WI38 (cell line): ENCODE measurements at regions not wholly inside any gene's neighbourhood (a gene's known extent, or its start where the extent isn't known, plus 50 kb on each side); places are given as distances from the start of the nearest gene placed in this dataset.

Experiments used
- H3K4me3 ChIP-seq: 2 replicates; pipeline ENCODE4 v1.5.1; 2011; ENCODE audit warnings: low read depth, mild to moderate bottlenecking, control low read depth, low read length
- TF ChIP-seq, protein P1 (sequence below): IDR thresholded peaks from 2 replicates; pipeline ENCODE4 v1.5.1; 2012; ENCODE audit warnings: low read depth, mild to moderate bottlenecking, control low read depth, low read length

DNA sequence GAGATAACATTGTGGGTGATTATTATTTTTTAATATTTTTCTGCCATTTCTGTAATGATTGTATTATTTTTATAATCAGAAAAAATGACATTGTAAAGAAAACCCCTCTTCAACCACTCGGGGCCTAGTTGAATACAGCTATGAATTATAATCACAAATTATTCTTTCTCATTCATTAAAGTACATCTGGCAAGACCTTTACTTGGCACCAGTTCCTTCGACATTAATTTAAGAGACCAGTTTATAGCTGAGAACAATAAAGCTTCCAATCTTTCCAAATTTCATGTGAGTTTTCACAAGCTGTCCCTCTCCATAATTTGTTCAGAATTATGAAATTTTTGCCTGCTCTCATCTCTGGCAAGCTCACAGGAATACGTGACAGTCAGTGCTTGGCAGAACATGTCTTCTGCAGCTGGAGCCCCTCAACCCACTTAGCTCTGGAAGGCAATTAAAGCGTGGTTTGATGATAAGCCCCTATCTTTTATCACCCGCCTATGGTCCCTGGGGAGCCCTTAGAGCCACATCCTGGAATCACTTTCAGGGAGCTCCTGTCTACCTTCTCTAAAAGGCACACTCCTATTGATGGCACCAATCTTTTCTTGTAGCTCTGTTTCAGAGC is 201.8 kb upstream of the PRNP start:
- no peak overlapping the region for H3K4me3 ChIP-seq
- TF ChIP-seq, protein P1, sequence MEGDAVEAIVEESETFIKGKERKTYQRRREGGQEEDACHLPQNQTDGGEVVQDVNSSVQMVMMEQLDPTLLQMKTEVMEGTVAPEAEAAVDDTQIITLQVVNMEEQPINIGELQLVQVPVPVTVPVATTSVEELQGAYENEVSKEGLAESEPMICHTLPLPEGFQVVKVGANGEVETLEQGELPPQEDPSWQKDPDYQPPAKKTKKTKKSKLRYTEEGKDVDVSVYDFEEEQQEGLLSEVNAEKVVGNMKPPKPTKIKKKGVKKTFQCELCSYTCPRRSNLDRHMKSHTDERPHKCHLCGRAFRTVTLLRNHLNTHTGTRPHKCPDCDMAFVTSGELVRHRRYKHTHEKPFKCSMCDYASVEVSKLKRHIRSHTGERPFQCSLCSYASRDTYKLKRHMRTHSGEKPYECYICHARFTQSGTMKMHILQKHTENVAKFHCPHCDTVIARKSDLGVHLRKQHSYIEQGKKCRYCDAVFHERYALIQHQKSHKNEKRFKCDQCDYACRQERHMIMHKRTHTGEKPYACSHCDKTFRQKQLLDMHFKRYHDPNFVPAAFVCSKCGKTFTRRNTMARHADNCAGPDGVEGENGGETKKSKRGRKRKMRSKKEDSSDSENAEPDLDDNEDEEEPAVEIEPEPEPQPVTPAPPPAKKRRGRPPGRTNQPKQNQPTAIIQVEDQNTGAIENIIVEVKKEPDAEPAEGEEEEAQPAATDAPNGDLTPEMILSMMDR = no peak

DNA sequence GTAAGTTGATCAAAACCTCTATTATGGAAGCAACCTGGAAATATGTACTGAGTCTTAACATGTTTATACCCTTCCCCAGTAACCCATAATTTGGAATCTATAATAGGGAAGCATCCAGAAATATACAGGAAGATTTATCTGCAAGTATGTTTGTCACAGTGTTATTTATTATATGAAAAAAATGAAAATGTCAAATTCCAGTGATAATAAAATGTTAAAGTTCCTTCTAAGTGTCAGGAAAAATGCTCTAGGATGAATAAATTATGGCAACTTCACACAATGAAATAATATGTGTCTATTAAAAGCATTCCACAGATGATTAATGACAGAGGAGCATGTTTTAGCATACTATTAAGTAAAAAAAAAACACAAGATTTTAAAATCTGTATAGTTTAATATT is 202.3 kb upstream of the PRNP start:
- TF ChIP-seq, protein P1 = no peak

DNA sequence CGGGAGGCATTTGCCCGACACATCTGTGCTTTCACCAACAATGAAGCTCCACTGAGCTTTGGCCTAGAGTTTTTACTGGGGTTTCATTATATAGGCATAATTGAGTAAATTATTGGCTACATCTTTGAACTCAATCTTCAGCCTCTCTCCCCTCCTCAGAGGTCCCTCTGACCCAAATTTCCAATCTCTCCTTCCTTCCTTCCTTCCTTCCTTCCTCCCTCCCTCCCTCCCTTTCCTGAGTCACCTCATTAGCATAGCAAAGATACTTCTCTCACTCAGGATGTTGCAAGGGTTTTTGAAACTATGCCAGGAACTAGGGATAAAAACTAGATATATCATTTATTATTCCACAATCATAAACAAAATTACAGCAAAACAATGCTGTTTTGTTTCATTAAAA is 202.8 kb upstream of the PRNP start:
- TF ChIP-seq, protein P1 = no peak
- no peak overlapping the region for H3K4me3 ChIP-seq

More for the DNA sequence above, 202.3 kb upstream of the PRNP start:
- no peak overlapping the region for H3K4me3 ChIP-seq

DNA sequence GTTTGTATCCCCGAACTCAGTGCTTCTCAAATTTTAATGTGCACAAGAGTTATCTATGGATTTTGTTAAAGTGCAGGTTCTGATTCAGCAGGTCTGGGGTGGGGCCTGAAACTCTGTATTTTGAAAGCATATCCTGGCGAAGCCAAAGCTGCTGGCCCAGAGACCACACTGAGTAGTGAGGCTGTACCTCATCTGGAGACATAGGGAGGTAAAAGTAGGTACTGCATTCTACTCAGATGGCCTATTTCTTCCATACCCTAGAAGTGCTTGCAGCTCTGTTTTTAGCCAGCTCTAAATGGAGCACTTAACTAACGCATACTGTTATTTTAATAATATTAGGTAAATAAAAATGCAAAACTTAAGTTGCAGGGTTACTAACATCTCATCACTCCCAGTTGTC is 206.2 kb upstream of the PRNP start:
- TF ChIP-seq, protein P1 = no peak

DNA sequence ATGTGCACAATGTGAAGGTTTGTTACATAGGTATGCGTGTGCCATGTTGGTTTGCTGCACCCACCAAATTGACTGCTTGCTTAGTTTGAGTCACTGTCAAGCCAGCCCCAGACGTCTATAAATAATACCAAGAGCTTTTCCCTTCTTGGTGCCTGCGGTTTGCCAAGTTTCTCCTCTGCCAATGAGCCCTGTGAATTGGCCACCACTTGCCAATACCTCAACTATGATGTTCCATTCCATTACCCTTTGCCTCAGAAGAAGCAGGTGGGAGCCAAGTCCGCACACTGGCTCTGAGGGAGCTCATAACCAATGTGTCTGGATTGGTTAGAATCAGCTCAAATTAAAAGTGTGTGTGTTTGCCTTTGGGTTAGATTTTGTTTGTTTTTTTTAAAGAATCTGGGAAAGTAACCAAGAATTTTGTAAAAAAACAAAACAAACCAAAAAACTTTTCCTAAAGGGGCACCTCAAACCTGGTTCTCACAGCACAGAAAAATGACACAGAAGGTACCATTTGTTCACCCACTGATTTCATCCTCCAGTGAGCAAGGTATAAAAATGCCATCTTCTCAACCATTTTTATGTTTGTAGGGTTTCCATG is 209.3 kb upstream of the PRNP start:
- TF ChIP-seq, protein P1 = no peak
- no peak overlapping the region for H3K4me3 ChIP-seq

More for the DNA sequence above, 206.2 kb upstream of the PRNP start:
- H3K4me3 ChIP-seq = no peak overlapping the region

DNA sequence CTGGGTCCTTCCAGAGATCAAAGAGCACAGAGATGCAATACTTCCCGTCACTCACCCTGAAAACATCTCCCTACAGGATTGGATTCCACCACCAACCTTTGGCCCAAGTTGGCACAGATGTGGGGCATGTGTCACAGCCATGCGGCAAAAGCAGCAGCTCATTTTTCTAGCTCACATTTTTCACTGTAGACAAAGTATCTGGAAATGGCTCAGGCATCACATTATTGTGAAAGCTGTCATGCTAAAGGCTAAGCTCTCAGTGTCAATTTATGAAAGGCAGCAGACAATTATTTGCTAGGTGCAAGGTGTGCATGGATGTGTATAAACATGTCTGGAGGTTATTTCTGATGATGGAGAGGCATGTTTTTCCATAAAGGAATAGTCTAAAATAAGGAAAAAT is 213.3 kb upstream of the PRNP start:
- H3K4me3 ChIP-seq = no peak overlapping the region
- TF ChIP-seq, protein P1 = no peak

DNA sequence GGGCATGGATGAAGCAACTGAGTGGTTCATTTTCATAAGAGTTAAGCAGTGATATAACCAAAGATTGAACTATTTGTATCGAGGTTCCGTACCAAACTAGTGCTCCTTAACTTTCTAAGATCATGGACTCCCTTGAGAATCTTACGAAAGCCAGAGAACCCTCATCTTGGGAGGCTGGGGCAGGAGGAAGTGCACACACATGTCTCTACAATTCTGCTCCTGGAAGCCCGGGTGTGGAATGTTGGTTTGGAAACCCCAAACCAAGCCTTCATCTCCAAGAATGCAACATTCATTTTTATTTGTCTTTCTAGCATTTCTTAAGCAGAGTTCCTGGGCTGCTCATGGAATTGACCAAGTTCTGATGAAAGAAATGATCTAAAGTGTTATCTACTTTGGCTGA is 215.0 kb upstream of the PRNP start:
- TF ChIP-seq, protein P1 = no peak
- no peak overlapping the region for H3K4me3 ChIP-seq
